ENCODE measurements at regions not wholly inside any gene's neighbourhood (a gene's known extent, or its start where the extent isn't known, plus 50 kb on each side); places are given as distances from the start of the nearest gene placed in this dataset.

GRCh38 chr9:86660146-86660943 lies 287.0 kb downstream of the GAS1 start:
- DNase-seq (ENCODE audit: low read depth) = peak; percentile 97

DNA sequence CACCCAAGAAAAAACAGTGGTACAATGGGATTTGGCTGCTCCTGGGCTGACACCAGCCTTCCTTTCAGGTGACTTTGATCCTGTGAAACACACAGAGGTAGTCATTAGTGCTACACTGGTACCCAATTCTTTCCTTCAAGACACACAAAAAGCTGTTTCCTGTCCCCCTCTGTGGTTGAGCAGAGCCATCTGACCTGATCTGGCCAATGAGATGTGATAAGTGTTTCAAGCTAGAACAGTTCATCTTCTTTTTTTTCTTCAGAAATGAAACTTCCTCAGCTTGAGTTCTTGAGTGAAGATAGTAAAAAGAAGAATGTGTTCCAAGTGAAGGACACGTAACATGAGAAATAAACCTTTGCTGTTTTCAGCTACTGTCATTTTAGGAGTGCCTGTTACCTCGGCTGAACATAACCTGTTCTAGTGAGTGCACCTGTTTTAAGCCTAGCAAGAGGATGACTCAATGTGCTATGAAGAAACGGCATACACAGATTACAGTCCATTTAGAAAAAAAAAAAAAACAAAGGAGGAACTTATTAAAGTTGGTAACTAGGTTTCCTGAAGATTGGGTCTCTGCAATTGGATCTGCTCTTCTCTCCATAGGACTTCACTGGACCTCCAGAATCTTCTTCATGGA lies 287.8 kb downstream of the GAS1 start:
- DNase-seq (ENCODE audit: low read depth) = peak; percentile 58

GRCh38 chr9:86655147-86655546 lies 292.2 kb downstream of the GAS1 start:
- peak; percentile 81 for DNase-seq (ENCODE audit: low read depth)

DNA sequence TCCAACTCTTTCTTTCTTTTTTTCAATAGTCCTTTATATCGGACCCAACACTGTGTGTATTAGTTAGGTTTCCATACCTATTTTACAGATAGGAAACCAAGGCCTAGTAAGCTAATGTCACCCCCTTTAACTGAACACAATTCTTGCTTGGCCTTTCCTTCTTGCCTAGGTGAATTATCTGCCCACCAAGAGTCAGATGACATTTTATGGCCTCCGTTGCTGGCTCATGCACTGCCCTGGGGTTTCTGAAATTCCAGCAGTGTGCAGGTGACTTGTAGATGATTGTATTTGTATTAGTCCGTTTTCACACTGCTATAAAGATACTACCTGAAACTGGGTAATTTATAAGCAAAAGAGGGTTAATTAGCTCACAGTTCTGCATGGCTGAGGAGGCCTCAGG lies 293.8 kb downstream of the GAS1 start:
- DNase-seq (ENCODE audit: low read depth) = no peak

- peak; percentile 58 for DNase-seq (ENCODE audit: low read depth)
Measured at GRCh38 chr9:86652736-86653135, 294.6 kb downstream of the GAS1 start.

- DNase-seq (ENCODE audit: low read depth) = no peak
Measured at GRCh38 chr9:86649913-86650312, 295.7 kb upstream of the TUT7 start.

DNA sequence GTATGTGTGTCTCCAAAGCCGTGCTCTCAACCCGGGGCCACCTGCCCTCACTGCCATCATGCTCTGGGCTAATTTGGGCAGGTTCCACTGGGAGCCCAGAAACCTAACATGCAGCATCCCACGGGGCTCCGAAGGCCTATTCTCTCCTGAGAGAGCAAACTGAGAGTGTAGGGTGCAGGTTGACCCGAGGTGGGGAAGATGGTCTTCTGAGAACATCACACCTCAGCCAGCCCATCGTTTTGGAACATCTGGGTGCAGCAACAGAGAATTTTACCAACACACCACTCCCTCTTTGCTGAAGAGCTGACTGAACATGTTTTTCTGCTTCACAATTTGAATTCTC lies 294.6 kb upstream of the TUT7 start:
- no peak for DNase-seq (ENCODE audit: low read depth)

DNA sequence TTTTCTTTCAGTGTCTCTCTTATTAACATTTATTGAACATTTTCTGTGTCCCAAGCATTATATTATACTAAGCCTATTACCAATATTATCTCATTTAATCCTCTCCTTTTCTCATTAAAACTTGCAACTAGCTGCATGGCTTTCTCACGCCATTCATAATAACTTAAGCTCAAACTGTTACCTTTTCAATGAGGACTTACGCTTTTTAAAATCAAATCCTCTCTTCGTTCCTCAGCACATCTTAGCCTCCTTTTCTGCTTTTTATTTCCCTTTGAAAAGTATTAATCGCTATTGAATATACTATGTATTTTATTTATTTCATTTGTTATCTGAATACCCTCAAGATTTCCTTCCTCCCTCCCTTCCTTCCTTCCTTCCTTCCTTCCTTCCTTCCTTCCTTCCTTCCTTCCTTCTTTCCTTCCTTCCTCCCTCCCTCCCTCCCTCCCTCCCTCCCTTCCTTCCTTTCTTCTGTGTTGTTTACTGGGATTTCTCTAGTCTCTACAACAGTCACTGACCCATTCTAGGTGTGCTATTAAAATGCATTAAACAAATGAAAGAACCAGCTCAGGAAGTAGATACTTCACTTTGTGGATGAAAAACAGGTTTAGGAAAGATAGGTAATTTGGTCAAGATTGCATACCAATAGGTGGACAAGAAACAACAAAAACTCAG lies 294.1 kb upstream of the TUT7 start:
- no peak for DNase-seq (ENCODE audit: low read depth)

DNA sequence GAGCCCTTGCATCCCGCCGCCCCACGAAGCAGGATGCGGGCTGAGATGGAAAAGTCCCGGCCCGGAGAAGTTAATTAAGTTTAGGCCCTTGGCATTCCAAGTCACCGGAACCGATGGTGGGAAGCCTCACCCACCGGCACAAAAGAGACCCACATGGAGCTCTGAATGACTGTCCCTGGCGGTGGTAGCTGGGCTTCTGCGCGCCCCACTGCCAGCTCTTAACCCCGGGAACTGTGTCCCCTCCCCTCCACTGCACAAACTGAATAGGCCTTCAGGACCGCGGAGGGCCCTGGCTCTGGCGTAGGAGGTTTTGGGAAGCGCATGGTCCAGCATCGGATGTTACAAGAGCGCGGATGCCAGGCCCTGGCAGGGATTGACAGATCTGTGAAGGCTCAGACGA lies 291.1 kb upstream of the TUT7 start:
- DNase-seq (ENCODE audit: low read depth) = no peak

DNA sequence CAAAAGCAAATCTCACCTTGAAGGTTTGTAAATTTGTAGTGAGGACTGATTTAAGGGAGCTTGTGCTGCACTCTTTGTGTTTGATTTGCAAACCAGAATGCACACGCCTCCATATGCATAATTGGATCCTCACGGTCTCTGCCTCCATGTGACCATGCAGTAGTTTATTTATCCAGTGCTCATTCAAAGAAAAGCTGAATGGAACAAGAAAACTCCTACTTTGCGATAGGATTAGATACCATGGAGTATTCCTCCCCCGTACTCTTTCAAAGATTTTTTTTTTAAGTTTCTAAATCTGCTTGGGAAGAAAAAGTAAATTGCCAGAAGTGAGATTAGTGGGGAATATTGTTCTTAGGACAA lies 290.4 kb upstream of the TUT7 start:
- no peak for DNase-seq (ENCODE audit: low read depth)

DNA sequence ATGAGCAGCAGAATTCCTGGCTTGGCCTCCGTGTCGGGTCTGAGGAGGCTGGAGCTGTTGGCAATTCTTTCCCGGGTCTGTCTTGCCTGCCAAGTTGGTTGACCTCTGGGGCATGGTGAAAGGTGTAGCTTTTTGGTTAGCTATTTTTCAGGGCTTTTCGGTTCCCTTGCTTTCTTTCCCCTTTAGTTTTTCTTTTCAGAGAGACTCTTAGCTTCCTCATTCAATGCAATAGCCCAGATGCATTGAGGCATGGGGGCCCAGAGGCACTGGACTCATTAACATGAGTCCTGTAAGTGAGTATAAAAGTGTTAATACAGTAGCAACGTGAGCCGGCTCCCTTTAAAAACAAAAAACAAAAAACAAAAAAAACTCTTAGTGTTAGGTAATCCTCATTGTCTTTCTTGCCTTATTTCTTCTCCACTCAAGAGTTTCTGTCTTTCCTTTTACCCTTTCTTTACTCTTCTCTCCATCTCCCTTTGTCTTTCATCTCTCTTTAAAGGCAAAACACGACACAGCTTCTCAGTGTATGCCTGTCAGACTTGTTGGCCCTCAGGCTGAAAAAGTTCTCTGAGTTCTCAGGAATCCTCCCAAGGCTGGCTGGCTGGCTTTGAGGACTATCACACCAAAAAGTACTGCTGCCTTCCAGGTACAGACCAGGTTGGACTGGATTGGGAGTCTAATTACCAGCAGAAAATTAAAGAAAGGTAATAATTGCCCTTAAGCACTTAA lies 289.9 kb upstream of the TUT7 start:
- DNase-seq (ENCODE audit: low read depth) = no peak

GRCh38 chr9:86642721-86643120 lies 288.5 kb upstream of the TUT7 start:
- DNase-seq (ENCODE audit: low read depth) = no peak

- no peak for DNase-seq (ENCODE audit: low read depth)
Measured at GRCh38 chr9:86641970-86642369, 287.8 kb upstream of the TUT7 start.

- no peak for DNase-seq (ENCODE audit: low read depth)
Measured at GRCh38 chr9:86639899-86640379, 285.7 kb upstream of the TUT7 start.

DNA sequence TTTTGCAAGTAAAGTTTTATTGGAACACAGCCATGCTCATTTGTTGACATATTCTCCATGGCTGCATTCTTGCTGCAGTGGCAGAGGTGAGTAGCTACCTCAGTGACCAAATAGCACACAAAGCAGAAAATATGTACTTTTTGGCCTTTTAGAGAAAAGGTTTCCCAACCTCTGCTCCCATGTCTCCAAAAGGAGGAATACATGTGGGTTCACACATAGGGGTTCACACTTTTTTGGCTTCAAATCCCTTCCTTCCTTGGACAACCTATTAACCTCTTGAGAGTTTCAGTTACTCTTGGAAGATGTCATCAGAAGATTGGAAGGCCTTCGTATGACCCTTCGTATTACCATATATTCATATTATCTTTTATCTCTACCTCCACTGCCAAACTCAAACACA lies 285.1 kb upstream of the TUT7 start:
- no peak for DNase-seq (ENCODE audit: low read depth)

- DNase-seq (ENCODE audit: low read depth) = no peak
Measured at GRCh38 chr9:86638109-86638508, 283.9 kb upstream of the TUT7 start.

GRCh38 chr9:86637515-86637914 lies 283.3 kb upstream of the TUT7 start:
- DNase-seq (ENCODE audit: low read depth) = peak; percentile 37

DNA sequence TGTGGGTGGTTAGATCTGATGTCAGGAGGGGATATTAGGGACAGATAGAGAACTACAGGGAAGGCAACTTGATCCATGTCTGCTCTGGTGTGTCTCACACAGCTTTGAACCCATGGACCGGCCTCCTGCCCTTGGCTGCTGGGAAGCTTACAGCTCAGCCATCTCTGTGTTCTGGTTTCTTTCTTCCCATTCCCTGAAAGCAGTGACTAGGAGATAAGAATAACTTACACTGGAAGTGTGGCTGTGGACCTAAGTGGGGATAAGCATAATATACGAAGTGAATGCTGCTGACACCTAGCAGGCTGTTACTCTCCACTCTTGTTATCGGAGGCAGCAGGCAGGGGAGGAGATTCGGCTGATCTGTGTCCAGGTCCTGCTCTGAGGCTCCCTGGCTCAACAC lies 282.3 kb upstream of the TUT7 start:
- DNase-seq (ENCODE audit: low read depth) = no peak

DNA sequence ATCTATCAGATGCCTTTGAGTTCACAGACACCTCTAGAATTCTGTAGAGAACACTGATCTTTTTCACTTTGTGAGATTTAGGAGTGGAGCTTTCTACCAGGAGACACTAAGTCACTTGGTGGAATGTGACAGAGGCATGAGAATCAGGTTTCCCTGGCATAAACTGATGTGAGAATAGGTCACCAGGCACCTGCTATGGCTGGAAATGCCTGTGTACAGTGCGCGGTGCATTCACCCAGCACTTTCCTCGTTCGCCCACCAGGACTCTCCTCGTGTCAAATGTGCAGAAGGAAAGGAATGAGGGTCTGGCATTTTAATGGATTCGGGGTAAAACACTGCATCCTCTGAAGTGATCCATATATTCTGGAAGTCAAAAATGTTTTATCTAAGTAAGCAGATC lies 281.8 kb upstream of the TUT7 start:
- no peak for DNase-seq (ENCODE audit: low read depth)

DNA sequence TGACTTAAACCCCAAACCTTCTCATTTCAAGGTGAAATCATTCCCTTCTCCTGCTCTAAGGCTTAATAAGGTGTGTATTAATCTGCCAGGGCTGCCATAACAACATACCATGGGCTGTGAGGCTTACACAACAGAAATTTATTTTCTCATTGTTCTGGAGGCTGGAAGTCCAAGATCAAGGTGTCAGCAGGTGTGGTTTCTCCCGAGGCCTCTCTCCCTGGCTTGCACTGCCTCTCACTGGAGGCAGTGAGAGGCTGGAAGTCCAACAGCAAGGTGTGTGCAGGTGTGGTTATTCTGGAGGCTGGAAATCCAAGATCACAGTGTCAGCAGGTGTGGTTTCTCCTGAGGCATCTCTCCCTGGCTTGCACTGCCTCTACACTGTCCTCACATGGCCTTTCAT lies 280.3 kb upstream of the TUT7 start:
- no peak for DNase-seq (ENCODE audit: low read depth)

DNA sequence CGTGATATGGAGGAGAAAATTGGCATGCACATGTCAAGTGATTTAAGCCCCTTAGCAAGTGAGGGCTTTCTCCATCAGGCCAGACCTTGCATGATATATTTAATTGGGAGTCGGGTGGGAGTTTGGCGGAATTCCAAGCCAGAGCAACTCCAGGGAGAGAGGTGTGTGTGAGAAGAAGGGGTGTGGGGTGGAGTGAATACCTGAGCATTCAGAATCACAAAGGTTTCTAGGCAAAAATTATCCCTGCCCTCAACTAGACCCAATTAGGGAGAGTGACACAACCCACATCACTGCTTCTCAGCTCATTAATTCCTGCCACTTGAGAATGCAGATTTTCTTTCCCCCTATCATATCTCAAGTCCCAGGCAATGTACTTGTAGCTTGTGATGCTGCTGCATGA lies 279.7 kb upstream of the TUT7 start:
- no peak for DNase-seq (ENCODE audit: low read depth)

- no peak for DNase-seq (ENCODE audit: low read depth)
Measured at GRCh38 chr9:86632537-86632936, 278.3 kb upstream of the TUT7 start.

All from myocyte (in vitro differentiated cells).